OCI-LY1 (cell line): ENCODE measurements at regions not wholly inside any gene's neighbourhood (a gene's known extent, or its start where the extent isn't known, plus 50 kb on each side); places are given as distances from the start of the nearest gene placed in this dataset.

Experiments
- H2AFZ ChIP-seq: fragments of 200-600 bp; sonication (generic), shearing (Covaris generic); 2 replicates; pipeline ENCODE4 v1.6.0; 2014; ENCODE audit warnings: antibody characterized with exemption, mild to moderate bottlenecking, low read length
- H3F3A ChIP-seq: fragments of 200-600 bp; sonication (generic), shearing (Covaris generic); 2 replicates; pipeline ENCODE4 v1.6.0; 2014; ENCODE audit warnings: mild to moderate bottlenecking, antibody characterized with exemption, low read length, moderate library complexity; ENCODE audit not compliant: insufficient read depth
- H3K27ac ChIP-seq: fragments of 200-600 bp; sonication (generic); 2 replicates; pipeline ENCODE4 v1.5.1; 2014; ENCODE audit warnings: low read length, mixed run types, mild to moderate bottlenecking, low read depth; ENCODE audit not compliant: poor library complexity, severe bottlenecking
- H3K27me3 ChIP-seq: fragments of 200-600 bp; sonication (generic); 2 replicates; pipeline ENCODE4 v1.6.0; 2014; ENCODE audit warnings: antibody characterized with exemption, mild to moderate bottlenecking, low read length, moderate library complexity; ENCODE audit not compliant: insufficient read depth
- H3K36me3 ChIP-seq: fragments of 200-600 bp; sonication (generic); 2 replicates; pipeline ENCODE4 v1.6.1; 2014; ENCODE audit warnings: mild to moderate bottlenecking, antibody characterized with exemption, low read length, moderate library complexity, mixed read lengths; ENCODE audit not compliant: insufficient read depth
- H3K4me1 ChIP-seq: fragments of 200-600 bp; sonication (generic); 2 replicates; pipeline ENCODE4 v1.5.1; 2014; ENCODE audit warnings: mild to moderate bottlenecking, low read length, moderate library complexity; ENCODE audit not compliant: insufficient read depth, severe bottlenecking
- H3K4me2 ChIP-seq: fragments of 200-600 bp; sonication (generic), shearing (Covaris generic); 2 replicates; pipeline ENCODE4 v1.6.1; 2014; ENCODE audit warnings: low read length
- H3K4me3 ChIP-seq: fragments of 200-600 bp; sonication (generic); 2 replicates; pipeline ENCODE4 v1.5.1; 2014; ENCODE audit warnings: low read length, low read depth, mild to moderate bottlenecking, mixed read lengths; ENCODE audit not compliant: poor library complexity, severe bottlenecking
- H3K79me2 ChIP-seq: fragments of 200-600 bp; shearing (Covaris generic); 2 replicates; pipeline ENCODE4 v1.6.1; 2016; ENCODE audit warnings: mixed run types, low read length, mixed read lengths; ENCODE audit not compliant: insufficient read depth
- H3K9ac ChIP-seq: fragments of 200-600 bp; sonication (generic), shearing (Covaris generic); 2 replicates; pipeline ENCODE4 v1.6.1; 2014; ENCODE audit warnings: mild to moderate bottlenecking, low read length, mixed read lengths
- H3K9me2 ChIP-seq: fragments of 200-600 bp; sonication (generic), shearing (Covaris generic); 2 replicates; pipeline ENCODE4 v1.6.1; 2014; ENCODE audit warnings: low read depth, mild to moderate bottlenecking, low read length, mixed read lengths
- H3K9me3 ChIP-seq: fragments of 200-600 bp; shearing (Covaris generic); 2 replicates; pipeline ENCODE4 v1.6.1; 2014; ENCODE audit warnings: low read length, mixed read lengths
- H4K20me1 ChIP-seq: fragments of 200-600 bp; sonication (generic), shearing (Covaris generic); 2 replicates; pipeline ENCODE4 v1.6.0; 2016; ENCODE audit warnings: mild to moderate bottlenecking, low read length; ENCODE audit not compliant: insufficient read depth
- CTCF ChIP-seq: fragments of 200-600 bp; sonication (generic), shearing (Covaris generic); IDR thresholded peaks from 2 replicates; pipeline ENCODE4 v1.5.1; 2017; ENCODE audit warnings: mild to moderate bottlenecking, antibody characterized with exemption, low read length, moderate library complexity, mixed read lengths
- EZH2 ChIP-seq: fragments of 200-600 bp; sonication (generic), shearing (Covaris generic); IDR thresholded peaks from 2 replicates; pipeline ENCODE4 v1.8.0; 2017; ENCODE audit warnings: borderline replicate concordance, mixed run types, mild to moderate bottlenecking, antibody characterized with exemption, low read length, moderate library complexity, mixed read lengths

- Histone ChIP-seq H3K4me3 (no peak overlapping the region), H4K20me1 (no peaks in the 10 kb centered on the region), H3K36me3 (no peaks in the 10 kb centered on the region), H3F3A (no peaks in the 10 kb centered on the region), H3K27ac (no peak overlapping the region), H3K4me2 (no peak overlapping the region), H2AFZ (no peak overlapping the region), H3K4me1 (no peaks in the 10 kb centered on the region), H3K79me2 (no peaks in the 10 kb centered on the region), H3K9ac (no peak overlapping the region), H3K9me3 (no peaks in the 10 kb centered on the region), H3K9me2 (no peaks in the 10 kb centered on the region), H3K27me3 (no peaks in the 10 kb centered on the region)
- no peak for TF ChIP-seq CTCF
- no peak for TF ChIP-seq EZH2
Observed at GRCh38 chr16:54459509-54460262, 173.1 kb upstream of the IRX3 start.

GRCh38 chr16:54458923-54459322 lies 172.3 kb upstream of the IRX3 start:
- Histone ChIP-seq H3K9me2 (no peaks in the 10 kb centered on the region), H3K36me3 (no peaks in the 10 kb centered on the region), H3K4me2 (no peak overlapping the region), H3K79me2 (no peaks in the 10 kb centered on the region), H2AFZ (no peak overlapping the region), H3K4me3 (no peak overlapping the region), H4K20me1 (no peaks in the 10 kb centered on the region), H3K4me1 (no peaks in the 10 kb centered on the region), H3K27me3 (no peaks in the 10 kb centered on the region), H3K9me3 (no peaks in the 10 kb centered on the region), H3K27ac (no peak overlapping the region), H3F3A (no peaks in the 10 kb centered on the region), H3K9ac (no peak overlapping the region)
- TF ChIP-seq CTCF (no peak), EZH2 (no peak)

GRCh38 chr16:54456291-54456690 lies 169.7 kb upstream of the IRX3 start:
- Histone ChIP-seq H3K36me3 (no peaks in the 10 kb centered on the region), H2AFZ (no peak overlapping the region), H3K79me2 (no peaks in the 10 kb centered on the region), H3K9ac (no peak overlapping the region), H3K4me1 (no peaks in the 10 kb centered on the region), H3K27me3 (no peaks in the 10 kb centered on the region), H3F3A (no peaks in the 10 kb centered on the region), H3K4me3 (no peak overlapping the region), H3K9me2 (no peaks in the 10 kb centered on the region), H4K20me1 (no peaks in the 10 kb centered on the region), H3K9me3 (no peaks in the 10 kb centered on the region), H3K27ac (no peak overlapping the region), H3K4me2 (no peak overlapping the region)
- TF ChIP-seq CTCF (no peak), EZH2 (no peak)
